ENCODE measurements at regions not wholly inside any gene's neighbourhood (a gene's known extent, or its start where the extent isn't known, plus 50 kb on each side); places are given as distances from the start of the nearest gene placed in this dataset.
"Not testable (repeated sequence)": the region's sequence is repeated elsewhere in the genome, so short reads cannot be mapped to it uniquely, and the experiment has no call there.

DNA sequence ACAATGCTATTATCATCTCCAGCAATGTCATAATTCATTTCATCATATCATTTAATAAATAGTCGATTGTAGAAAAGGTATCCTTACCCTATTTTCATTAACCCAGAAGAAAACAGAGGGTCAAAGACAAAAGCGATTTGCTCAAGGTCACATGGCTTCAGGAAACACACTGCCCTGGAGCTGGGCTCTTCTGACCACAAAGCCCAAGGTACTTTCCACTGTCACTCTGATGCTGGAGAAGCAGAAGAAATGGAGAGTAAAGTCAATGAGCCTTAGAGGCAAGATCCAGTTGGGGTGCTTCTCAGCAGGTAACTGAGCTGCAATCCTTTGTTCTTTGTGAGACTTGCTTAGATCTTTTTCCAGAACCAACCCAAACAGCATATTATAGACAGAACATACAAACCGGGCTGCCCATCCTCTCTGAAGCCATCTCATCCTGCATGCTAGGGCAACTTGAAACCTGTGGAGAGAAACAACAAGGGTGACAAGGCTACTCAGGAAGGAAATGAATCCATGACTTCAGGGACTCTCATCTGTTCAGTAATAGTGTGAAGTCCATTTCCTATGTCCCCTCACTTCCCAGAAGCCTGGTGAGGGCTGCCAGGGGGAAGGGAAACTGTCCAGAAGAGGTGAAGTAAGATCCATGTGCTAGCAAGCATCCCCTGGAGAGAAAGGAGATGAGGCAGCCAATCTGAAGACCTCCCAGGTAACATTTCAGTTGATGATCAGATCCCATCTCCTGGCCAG lies 148.6 kb upstream of the SVIL start:
- DNase-seq, result no peak

DNA sequence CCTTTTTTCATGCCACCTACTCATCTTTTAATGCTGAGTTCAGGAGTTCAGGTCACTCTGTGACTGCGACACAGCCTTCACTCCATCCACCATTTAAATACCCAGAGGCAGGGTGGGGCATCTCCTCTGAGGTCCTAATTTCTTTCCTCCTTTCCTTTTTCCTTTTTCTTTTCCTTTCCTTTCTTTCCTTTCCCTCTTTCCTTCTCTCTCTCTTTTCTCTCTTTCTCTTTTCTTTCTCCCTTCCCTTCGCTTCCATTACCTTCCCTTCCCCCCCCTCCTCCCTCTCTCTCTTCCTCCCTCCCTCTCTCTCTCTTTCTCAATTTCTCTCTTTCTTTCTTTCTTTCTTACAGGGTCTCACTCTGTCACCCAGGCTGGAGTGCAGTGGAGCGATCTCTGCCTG lies 145.9 kb upstream of the SVIL start:
- DNase-seq, result no peak

DNA sequence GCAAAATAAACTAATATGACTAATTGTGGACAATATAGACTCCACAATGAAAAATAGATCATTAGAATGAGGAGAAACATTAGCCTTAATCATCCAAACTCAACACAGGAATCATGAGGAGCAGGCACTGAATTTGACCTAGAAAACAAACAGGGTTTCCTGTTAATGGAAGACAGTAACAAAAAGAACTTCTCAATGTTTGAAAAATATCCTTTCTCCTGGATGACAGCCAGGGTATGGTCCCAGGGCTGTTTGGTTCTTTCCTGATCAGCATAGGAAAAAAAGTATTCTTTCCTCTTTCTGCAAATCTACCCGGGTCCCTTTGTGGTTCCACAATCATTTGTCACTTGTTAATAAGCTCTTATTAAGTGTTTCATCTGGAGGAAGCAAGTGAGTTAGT lies 145.3 kb upstream of the SVIL start:
- no peak for DNase-seq

GRCh38 chr10:29776246-29776645 lies 141.5 kb upstream of the SVIL start:
- no peak for DNase-seq

DNA sequence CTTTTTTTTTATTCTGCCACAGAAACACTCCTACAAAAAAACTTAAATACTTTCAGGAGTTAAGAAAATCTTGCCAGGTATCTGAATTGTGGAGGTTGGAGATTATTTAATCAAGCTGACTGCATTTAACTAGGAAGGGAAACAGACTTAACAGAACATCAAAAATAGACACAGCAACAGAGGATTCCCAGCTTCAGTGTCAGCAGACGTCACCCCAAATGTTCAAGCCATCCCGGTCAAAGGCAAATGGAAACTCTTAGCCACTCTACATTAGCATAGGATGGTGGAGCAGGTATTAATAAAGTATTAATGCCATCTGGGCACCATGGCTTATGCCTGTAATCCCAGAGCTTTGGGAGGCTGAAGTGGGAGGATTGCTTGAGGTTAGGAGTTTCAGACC lies 139.7 kb upstream of the SVIL start:
- no peak for DNase-seq

- no peak for DNase-seq
Measured at GRCh38 chr10:29773675-29774091, 138.9 kb upstream of the SVIL start.

GRCh38 chr10:29772403-29772802 lies 137.6 kb upstream of the SVIL start:
- no peak for DNase-seq

DNA sequence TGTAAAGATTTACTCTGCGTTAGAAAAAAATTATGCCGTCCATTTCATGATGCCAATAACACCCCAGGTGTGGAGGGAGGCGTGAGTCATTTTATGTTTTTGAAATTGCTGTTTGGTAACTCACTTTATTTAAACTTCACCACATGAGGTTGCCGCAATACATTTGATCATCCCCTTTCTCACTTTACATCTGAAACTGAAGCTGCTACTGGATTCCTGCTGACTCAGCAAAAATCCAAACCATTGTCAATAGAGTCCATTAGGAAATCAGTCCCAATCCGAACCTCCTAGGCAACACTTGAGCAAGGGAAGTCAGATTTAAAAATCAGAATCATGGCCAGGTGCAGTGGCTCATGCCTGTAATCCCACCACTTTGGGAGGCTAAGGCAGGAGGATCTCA lies 136.6 kb upstream of the SVIL start:
- no peak for DNase-seq

GRCh38 chr10:29769277-29769676 lies 134.5 kb upstream of the SVIL start:
- not testable (repeated sequence) for DNase-seq

DNA sequence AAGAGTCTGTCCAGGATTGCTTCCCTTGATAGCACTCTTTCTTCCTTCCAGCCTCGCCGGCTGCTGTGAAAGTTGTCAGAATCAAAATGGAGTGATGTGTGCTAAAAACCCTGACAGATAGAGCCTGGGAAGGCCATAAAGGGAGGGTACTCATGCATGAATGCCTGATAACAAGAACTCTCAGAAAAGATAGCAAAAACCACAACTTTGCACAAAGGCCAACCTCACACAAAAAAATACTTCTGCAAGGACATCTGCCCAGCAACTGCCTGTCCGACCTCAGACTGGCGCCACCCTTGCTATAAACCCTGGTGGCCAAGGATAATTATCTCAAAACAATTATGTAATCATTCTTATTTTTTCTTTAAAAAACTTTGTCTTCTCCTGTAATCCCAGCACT lies 133.2 kb upstream of the SVIL start:
- DNase-seq, result no peak

- no peak for DNase-seq
Measured at GRCh38 chr10:29766753-29767152, 132.0 kb upstream of the SVIL start.

DNA sequence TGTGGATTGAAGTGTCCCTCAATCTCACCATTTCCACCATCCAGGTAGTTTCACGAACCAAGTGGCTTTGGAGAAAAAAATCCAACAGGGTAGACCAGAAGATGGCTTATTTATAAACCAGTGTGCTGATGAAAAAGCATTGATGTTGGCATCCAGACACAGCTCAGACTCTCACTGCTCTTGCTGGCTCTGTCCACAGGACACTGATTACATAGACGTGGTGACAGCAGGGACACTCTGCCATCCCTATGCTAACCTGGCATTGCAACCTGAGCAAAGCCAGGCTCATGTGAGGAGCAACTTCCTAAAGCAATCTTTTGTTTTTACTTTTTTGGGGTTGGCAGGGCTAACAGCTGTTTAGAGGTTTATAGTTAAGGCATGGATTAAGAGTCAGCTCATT lies 130.6 kb upstream of the SVIL start:
- no peak for DNase-seq

DNA sequence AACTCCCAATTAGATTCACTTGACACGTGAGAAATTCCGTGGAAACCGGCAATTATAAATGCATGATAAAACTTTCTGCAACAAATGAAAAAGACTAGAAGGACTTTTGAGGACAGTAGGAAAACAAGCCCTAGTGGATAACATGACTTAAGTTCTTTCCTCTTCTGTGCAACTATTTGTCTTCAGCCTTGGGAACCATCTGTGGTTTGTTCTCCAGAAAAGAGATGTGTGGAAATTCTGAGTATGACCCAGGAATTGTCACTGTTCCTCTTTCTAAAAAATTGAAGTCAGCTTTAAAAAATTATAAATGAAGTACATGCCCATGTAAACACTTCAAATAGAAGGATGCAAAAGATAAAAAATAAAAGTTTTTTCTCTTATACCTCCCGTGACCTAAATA lies 128.6 kb upstream of the SVIL start:
- no peak for DNase-seq

DNA sequence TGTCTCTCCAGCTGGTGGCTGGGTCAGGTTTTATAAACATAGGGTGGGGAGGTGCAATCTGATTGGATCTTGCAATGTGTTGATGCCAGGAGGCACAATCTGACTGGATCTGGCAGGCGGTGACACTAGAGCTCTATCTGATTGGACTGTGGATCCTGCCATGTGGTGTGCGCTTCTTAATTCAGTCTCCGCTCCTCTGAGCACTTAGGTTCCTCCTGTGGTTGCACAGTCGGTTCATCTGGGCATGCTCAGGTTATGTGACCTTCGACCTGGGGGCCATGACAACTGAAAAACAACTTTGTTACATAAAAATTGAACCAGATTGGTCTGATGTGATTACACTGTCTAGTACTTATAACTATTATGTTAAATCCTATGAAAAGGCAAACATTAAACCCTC lies 127.1 kb upstream of the SVIL start:
- no peak for DNase-seq

DNA sequence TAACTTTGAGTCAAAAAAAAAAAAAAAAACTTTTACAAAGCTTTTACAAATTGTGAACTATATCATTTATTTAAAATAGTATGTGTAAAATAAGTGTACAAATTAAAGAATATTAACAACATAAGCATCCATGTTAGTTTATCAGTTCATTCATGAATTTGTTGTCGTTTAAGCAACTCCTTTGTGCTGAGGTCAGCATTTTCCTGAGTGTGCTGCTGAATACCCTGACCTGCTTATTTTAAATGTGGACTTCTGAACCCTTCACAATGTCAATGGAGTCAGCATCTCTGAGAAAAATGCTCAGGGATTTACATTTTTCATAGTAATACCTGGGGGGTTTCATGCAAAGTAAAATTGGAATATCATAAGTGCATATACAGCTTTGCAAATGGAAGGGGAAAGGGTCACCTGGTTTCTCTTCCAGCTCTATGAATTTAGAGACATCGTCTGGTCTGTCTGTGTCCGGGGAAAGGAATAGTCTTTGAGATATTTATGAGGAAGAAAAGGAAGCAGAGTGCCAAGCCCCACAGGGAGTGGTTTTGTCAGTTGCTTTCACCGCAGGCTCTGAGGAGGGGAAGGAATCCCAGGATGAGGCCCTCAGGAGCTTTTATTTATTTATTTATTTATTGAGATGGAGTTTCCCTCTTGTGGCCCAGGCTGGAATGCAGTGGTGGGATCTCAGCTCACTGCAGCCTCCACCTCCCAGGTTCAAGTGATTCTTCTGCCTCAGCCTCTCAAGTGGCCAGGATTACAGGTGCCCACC lies 125.5 kb upstream of the SVIL start:
- DNase-seq, result no peak

DNA sequence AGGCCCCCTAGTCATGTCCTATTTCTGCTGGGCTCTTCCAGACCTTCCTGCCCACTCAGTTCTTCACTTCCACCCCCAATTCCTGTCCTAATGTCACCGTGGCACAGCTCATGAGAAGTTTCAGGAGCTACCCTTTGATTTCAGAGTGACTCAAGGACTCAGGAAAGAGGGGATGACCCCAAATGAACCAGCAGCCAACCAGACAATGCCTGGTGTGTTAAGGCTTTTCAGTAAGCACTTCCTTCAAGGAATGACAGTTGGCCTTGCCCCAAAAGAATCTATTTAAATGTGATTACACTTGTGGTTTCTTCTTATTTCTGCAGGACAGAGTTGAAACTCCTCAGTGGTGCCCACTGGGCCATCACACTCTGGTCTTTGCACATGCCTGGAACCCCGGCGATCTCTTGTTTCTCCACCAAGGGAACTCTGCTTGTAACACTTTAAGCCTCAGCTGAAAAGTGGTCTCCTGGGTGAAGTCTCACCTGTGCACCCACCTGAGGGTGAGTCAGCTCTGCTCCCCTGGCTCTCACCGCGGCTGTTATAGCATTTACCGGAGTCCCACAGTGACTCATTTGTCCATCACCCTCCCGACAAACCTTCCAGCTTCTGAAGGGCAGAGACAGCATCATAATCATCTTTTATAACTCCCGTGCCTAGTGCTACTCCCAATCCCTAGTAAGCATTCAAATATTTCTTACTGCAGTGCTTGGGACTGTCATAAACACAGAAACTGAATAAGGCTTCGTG lies 123.0 kb upstream of the SVIL start:
- no peak for DNase-seq

DNA sequence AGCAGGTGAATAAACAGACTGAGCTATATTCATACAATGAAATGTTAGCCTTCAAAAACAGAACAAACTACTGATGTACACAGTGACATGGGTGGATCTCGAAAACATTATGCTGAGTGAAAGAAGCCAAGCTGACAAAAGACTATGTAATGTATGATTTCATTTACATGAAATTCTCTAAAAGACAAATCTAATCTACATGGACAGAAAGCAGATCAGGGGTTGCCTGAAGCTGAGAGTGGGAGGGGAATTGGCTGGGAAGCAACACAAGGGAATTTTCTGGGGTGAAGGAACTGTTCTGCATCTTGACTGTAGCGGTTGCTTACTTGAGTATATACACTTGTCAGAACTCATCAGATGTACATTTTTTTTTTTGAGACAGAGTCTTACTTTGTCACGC lies 121.7 kb upstream of the SVIL start:
- no peak for DNase-seq

DNA sequence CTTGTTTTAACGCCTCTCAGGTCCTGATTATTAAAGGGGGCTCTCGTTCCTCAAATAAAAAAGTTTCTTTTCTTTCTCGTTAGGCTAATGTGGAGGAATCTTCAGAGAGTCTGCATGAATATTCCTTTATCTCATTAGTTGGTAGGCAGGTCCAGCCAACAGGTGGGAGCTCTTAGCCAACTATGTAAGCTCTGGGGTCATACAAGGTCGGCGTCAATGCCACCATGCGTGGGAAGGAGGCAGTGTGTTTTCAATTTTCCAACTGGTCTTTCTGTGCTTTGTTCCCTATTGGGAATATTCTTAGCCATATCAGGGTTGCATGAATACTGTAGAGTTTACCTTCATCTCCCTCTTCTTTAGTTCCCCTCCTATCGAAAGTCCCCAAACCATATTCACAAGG lies 118.5 kb upstream of the SVIL start:
- DNase-seq, result no peak

DNA sequence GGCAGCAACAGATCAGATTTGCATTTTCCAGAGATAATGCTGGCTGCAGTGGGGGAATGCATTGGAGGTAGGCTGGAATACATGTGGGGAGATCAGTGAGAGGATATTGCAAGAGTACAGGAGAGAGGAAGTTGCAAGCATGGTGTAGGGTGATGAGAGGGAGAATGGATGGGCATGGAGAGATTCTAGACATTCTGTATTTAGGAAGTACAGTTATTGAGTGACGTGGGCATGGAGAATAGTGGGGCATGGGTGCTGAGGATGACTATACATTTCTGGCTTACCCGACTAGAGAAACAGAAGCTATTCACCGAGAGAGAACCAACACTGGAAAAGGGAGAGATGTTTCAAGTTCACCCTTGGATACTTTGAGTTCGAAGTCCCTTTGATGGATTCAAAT lies 116.9 kb upstream of the SVIL start:
- no peak for DNase-seq

GRCh38 chr10:29751240-29751639 lies 116.5 kb upstream of the SVIL start:
- no peak for DNase-seq

DNA sequence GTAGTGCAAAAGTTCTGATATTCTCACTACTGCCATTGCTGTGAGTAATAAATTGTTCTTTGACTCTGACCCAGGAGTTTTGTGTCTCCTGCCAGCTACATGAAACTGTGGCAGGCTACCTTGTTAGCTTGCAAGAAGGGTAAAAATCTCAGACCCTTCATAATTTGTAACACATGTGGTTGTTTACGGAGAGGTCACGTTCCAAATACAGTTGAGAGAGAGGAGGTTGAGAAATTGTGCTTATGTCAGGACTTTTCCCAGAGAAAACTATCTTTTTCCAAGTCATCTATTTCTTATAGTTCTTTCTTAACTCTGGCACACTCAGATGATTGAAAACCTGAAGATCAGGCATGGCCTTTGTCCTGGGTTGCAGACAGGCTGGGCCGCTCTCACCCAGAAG lies 114.4 kb upstream of the SVIL start:
- DNase-seq, result no peak

- no peak for DNase-seq
Measured at GRCh38 chr10:29748109-29748650, 113.4 kb upstream of the SVIL start.

DNA sequence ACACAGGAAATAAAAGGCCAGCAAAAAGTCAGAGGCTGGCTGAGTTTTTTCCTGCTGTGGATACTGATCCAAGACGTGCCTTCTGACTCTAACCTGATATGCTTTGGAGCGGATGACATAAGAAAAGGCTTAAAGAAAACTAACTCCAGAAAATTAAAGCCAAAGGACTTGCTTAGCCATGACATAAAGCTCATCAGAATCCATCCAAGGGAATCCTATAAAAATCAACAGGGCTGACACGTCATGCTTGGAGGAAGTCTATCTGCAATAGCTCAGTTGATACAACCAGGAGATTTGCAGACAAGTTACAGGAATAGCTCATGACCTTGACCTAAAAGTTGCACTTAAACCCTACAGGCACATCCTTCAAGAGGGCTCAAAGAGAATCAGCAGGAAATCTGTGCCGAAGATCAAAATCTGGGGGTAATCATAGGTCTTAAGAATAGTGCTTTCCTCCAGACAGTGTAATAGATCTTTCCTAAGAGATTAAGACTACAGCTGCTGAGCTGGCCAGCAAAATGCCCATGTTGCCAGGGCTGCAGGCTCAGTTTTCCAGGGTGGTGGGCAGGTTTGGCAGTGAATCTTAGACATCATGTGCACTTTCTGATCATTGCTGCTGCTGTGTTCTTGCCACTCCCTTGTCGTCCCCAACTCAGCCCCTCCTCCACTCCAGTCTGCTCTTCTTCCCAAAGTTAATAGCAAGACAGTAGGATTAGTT lies 111.5 kb upstream of the SVIL start:
- DNase-seq, result no peak

Data from stimulated activated CD4-positive, alpha-beta T cell treated with anti-CD3 and anti-CD28 coated beads, Interleukin-4, amount 100 ng/mL, for 4 hours (primary cell).